GM13976 (cell line): ENCODE measurements at regions not wholly inside any gene's neighbourhood (a gene's known extent, or its start where the extent isn't known, plus 50 kb on each side); places are given as distances from the start of the nearest gene placed in this dataset.

Source experiments
- DNase-seq: peaks from one replicate; pipeline ENCODE4 v3.0.0; 2012; ENCODE audit warnings: low spot score
- CTCF ChIP-seq: IDR thresholded peaks from 2 replicates; pipeline ENCODE4 v1.5.1; 2012; ENCODE audit warnings: borderline replicate concordance, mild to moderate bottlenecking; ENCODE audit not compliant: insufficient read depth; ENCODE audit errors: extremely low read depth, missing control alignments, control extremely low read depth
- in situ Hi-C: fragments of 300-500 bp; cut with MboI; formaldehyde crosslinking; loops from one replicate; pipeline ENCODE4 v1.12.0; 2022; ENCODE audit warnings: low sequenced_read_pairs, mixed read lengths, inconsistent platforms; ENCODE audit not compliant: unreplicated experiment

GRCh38 chr18:38033282-38033681 is 467.7 kb upstream of the CELF4 start:
- no peak for TF ChIP-seq CTCF
- in situ Hi-C loops: no loop called here
- no peak for DNase-seq

- no peak for TF ChIP-seq CTCF
- in situ Hi-C loops: no loop called here
- DNase-seq: no peak
Measured at GRCh38 chr18:38032516-38032915, 466.9 kb upstream of the CELF4 start.

- TF ChIP-seq CTCF: no peak
- in situ Hi-C loops: no loop called here
- DNase-seq: no peak
Measured at GRCh38 chr18:38028946-38029345, 463.3 kb upstream of the CELF4 start.

GRCh38 chr18:38025433-38026038 is 459.9 kb upstream of the CELF4 start:
- in situ Hi-C loops: no loop called here
- DNase-seq: no peak
- TF ChIP-seq CTCF: no peak

GRCh38 chr18:38023871-38024270 is 458.3 kb upstream of the CELF4 start:
- no peak for TF ChIP-seq CTCF
- DNase-seq: no peak
- in situ Hi-C loops: no loop called here

- no peak for TF ChIP-seq CTCF
- DNase-seq: no peak
- in situ Hi-C loops: no loop called here
Measured at GRCh38 chr18:38022234-38022633, 456.6 kb upstream of the CELF4 start.
